Esophagus squamous epithelium (tissue), 4 donors: ENCODE measurements at regions not wholly inside any gene's neighbourhood (a gene's known extent, or its start where the extent isn't known, plus 50 kb on each side); places are given as distances from the start of the nearest gene placed in this dataset.

ENCODE experiments used
- CTCF ChIP-seq, 6 experiments: fragments of 450-650 bp in 4 of 6; fragments of 200-600 bp in 2 of 6; sonication (generic) in 2 of 6; IDR thresholded peaks; one replicate each; pipeline ENCODE4 v1.5.1; 2016 to 2019; ENCODE audit warnings: antibody characterized with exemption in 6 of 6, mild to moderate bottlenecking in 4 of 6, moderate library complexity in 4 of 6
- POLR2A ChIP-seq, 4 donors: fragments of 450-650 bp; IDR thresholded peaks; one replicate each; pipeline ENCODE4 v1.6.1; 2017; ENCODE audit warnings: antibody characterized with exemption in 4 of 4, mild to moderate bottlenecking in 4 of 4, moderate library complexity in 3 of 4

GRCh38 chr1:25110485-25110884, 121.8 kb downstream of the SYF2 start:
- TF ChIP-seq CTCF (IDR thresholded peaks at IDR 0.05) (no peak), POLR2A (IDR thresholded peaks at IDR 0.05) (no peak)
